Transverse colon (tissue), 4 donors: ENCODE measurements at regions not wholly inside any gene's neighbourhood (a gene's known extent, or its start where the extent isn't known, plus 50 kb on each side); places are given as distances from the start of the nearest gene placed in this dataset.

Experiments used
- DNase-seq: peaks from one replicate; pipeline ENCODE4 v3.0.0-alpha.2; 2019
- H3K27ac ChIP-seq, 4 donors: fragments of 200-600 bp; sonication (generic); 2 replicates each; pipeline ENCODE4 v1.5.1; 2016 to 2018; ENCODE audit warnings: inconsistent platforms in 4 of 4
- H3K27me3 ChIP-seq: fragments of 200-600 bp; sonication (generic); 2 replicates; pipeline ENCODE4 v1.5.1; 2017; ENCODE audit warnings: inconsistent platforms
- H3K36me3 ChIP-seq, 4 donors: fragments of 200-600 bp; sonication (generic); 2 replicates each; pipeline ENCODE4 v1.5.1; 2017 to 2019; ENCODE audit warnings: inconsistent platforms in 4 of 4
- H3K4me1 ChIP-seq, 4 donors: fragments of 200-600 bp; sonication (generic); 2 replicates each; pipeline ENCODE4 v1.5.1; 2017 to 2020; ENCODE audit warnings: inconsistent platforms in 4 of 4
- H3K4me3 ChIP-seq, 4 donors: fragments of 200-600 bp; sonication (generic); 1 replicate in 1 of 4; 2 replicates in 3 of 4; pipeline versions ENCODE4 v1.5.1 to v1.6.1; 2017 to 2019; ENCODE audit warnings: inconsistent platforms in 4 of 4
- H3K9me3 ChIP-seq, 2 donors: fragments of 200-600 bp; sonication (generic); 2 replicates each; pipeline ENCODE4 v1.5.1; 2017 to 2019; ENCODE audit warnings: inconsistent platforms in 2 of 2
- CTCF ChIP-seq, 5 experiments: fragments of 200-600 bp in 3 of 5; fragments of 450-650 bp in 2 of 5; sonication (generic) in 3 of 5; IDR thresholded peaks; 1 replicate in 2 of 5; 2 replicates in 3 of 5; pipeline ENCODE4 v1.5.1; 2016 to 2017; ENCODE audit warnings: antibody characterized with exemption in 5 of 5, inconsistent platforms in 3 of 5, mild to moderate bottlenecking in 2 of 5, moderate library complexity in 1 of 5
- EP300 ChIP-seq: sonication (generic); formaldehyde crosslinking; IDR thresholded peaks from one replicate; pipeline ENCODE4 v1.6.1; 2017; ENCODE audit warnings: antibody characterized with exemption, low read depth
- POLR2A ChIP-seq: fragments of 450-650 bp; IDR thresholded peaks from one replicate; pipeline ENCODE4 v1.6.1; 2016; ENCODE audit warnings: antibody characterized with exemption, mild to moderate bottlenecking, moderate library complexity
- POLR2AphosphoS5 ChIP-seq, 3 donors: sonication (generic); formaldehyde crosslinking; IDR thresholded peaks; one replicate each; pipeline ENCODE4 v1.6.1; 2016; ENCODE audit warnings: antibody characterized with exemption in 3 of 3
- WGBS, 2 donors: methylation state at CpG; one replicate each; pipeline ENCODE4 v1.1.5; 2018; ENCODE audit warnings: low coverage in 1 of 2; 5-methylcytosine and 5-hydroxymethylcytosine counted together
- in situ Hi-C, 4 donors: fragments of 200-750 bp; cut with MboI; loops; one replicate each; pipeline versions ENCODE4 v1.15.0 to v1.15.1; 2017; ENCODE audit warnings: low sequenced_read_pairs in 3 of 4, low pct_ligation_motif_present in 1 of 4, low pct_unique_long_range_greater_than_20kb in 1 of 4
- intact Hi-C: fragments of 100-400 bp; cut with DNase I; formaldehyde crosslinking; loops from one replicate; pipeline ENCODE4 v1.15.1; 2023; ENCODE audit warnings: low total_unique reads

DNA sequence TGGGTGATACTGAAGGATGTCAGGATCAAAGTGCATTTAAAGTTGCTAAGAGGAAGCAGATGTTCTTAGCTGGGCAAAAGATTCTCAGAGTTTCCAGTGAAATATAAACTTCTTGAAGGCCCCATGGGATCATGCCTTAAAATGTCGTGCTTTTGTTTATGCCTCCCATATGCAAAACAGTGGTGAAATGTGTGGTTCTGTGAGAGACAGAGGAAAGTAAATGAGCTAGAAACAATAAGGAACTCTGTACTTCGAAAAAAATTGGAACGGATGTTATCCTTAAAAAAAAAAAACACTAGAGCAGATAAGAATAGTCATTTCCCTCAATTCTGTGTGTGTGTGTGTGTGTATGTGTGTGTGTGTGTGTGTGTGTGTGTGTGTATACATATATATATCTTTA lies 497.0 kb upstream of the TBL1XR1 start:
- H3K27me3 ChIP-seq = no peaks in the 10 kb centered on the region
- H3K27ac ChIP-seq = no peak overlapping the region
- no peak overlapping the region for H3K4me3 ChIP-seq
- no peaks in the 10 kb centered on the region for H3K36me3 ChIP-seq
- WGBS, 2 donors = 17 to 20% methylated on average over 3 of the region's 3 CpGs
- intact Hi-C loops (no loop called here), in situ Hi-C loops (no loop called here)
- DNase-seq = no peak
- no peak for TF ChIP-seq POLR2A
- no peak for TF ChIP-seq CTCF (IDR thresholded peaks at IDR 0.05)
- TF ChIP-seq EP300 = no peak
- TF ChIP-seq POLR2AphosphoS5 (IDR thresholded peaks at IDR 0.05) = no peak
- H3K4me1 ChIP-seq = peaks cover 0 to 7% (median 0%) of the 10 kb centered on the region in 4 donors
- no peaks in the 10 kb centered on the region for H3K9me3 ChIP-seq

- H3K27me3 ChIP-seq = no peaks in the 10 kb centered on the region
- no peak overlapping the region for H3K27ac ChIP-seq
- H3K36me3 ChIP-seq = no peaks in the 10 kb centered on the region
- H3K4me1 ChIP-seq = peaks cover 0 to 7% (median 0%) of the 10 kb centered on the region in 4 donors
- in situ Hi-C loops (no loop called here), intact Hi-C loops (no loop called here)
- no peak overlapping the region for H3K4me3 ChIP-seq
- 87 to 88% methylated on average over 1 of the region's 1 CpG for WGBS, 2 donors
- no peak for DNase-seq
- TF ChIP-seq EP300 (no peak), CTCF (IDR thresholded peaks at IDR 0.05) (no peak), POLR2A (no peak)
- no peaks in the 10 kb centered on the region for H3K9me3 ChIP-seq
These were observed 497.7 kb upstream of the TBL1XR1 start for GRCh38 chr3:177694951-177695350.

DNA sequence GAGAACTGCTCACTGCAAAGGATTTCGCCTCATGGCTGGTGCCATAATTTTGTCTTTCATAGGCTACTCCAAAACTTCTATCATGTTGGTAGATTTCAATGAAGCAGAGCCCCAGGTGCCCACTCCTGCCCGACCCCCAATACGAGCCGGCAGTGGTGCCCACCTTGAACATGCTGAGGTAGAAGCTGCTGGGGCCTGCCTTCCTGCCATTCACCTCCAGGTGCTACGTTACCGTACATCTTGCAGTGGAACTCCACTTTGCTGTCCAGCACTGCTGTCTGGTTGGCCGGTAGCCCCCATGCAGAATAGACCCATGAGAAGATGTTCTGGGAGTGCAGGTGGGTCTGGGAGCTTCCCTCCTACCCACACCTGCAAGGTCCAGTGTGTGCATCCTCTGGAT lies 502.8 kb upstream of the TBL1XR1 start:
- in situ Hi-C loops = no loop called here
- no peaks in the 10 kb centered on the region for H3K9me3 ChIP-seq
- intact Hi-C loops = no loop called here
- 88% methylated on average over 7 of the region's 7 CpGs; no CpG with 5 or more reads in 1 of the 2 donors for WGBS, 2 donors
- H3K27ac ChIP-seq = no peak overlapping the region
- no peaks in the 10 kb centered on the region for H3K27me3 ChIP-seq
- no peaks in the 10 kb centered on the region for H3K4me1 ChIP-seq
- no peak for DNase-seq
- TF ChIP-seq EP300 (no peak), CTCF (IDR thresholded peaks at IDR 0.05) (no peak), POLR2AphosphoS5 (IDR thresholded peaks at IDR 0.05) (no peak), POLR2A (no peak)
- no peak overlapping the region for H3K4me3 ChIP-seq
- H3K36me3 ChIP-seq = no peaks in the 10 kb centered on the region

DNA sequence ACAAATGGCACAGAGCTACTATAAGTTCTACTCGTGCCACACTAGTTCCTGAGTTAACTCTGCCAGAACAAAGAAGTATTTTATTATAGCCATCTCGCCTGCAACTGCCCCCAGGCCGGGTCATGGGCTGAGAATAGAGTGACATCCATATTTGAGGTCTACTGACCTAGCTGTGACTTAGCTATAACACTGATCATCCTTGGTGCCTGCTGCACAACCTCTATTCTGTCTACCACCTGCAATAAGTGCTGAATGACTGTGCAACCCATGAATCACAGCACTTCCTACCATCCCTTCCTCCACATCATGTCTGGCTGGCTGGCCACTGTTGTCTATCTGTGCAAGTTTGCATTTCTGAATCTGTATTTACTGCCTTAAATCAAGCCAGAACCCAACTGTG lies 506.5 kb upstream of the TBL1XR1 start:
- intact Hi-C loops = no loop called here
- WGBS, 2 donors = 87% methylated on average over 3 of the region's 3 CpGs; no CpG with 5 or more reads in 1 of the 2 donors
- in situ Hi-C loops = no loop called here

More for the DNA sequence above, 506.5 kb upstream of the TBL1XR1 start:
- DNase-seq = no peak
- no peak for TF ChIP-seq EP300
- TF ChIP-seq POLR2A = no peak
- no peak for TF ChIP-seq POLR2AphosphoS5 (IDR thresholded peaks at IDR 0.05)
- TF ChIP-seq CTCF (IDR thresholded peaks at IDR 0.05) = no peak
- Histone ChIP-seq H3K27me3 (no peaks in the 10 kb centered on the region), H3K4me3 (no peak overlapping the region), H3K27ac (no peak overlapping the region), H3K36me3 (no peaks in the 10 kb centered on the region), H3K9me3 (no peaks in the 10 kb centered on the region), H3K4me1 (peaks cover 0 to 4% (median 2%) of the 10 kb centered on the region in 4 donors)
